Loucy (cell line): ENCODE measurements at regions not wholly inside any gene's neighbourhood (a gene's known extent, or its start where the extent isn't known, plus 50 kb on each side); places are given as distances from the start of the nearest gene placed in this dataset.

ENCODE experiments used
- H2AFZ ChIP-seq: fragments of 200-600 bp; sonication (generic); 2 replicates; pipeline ENCODE4 v1.6.0; 2016; ENCODE audit warnings: antibody characterized with exemption, mild to moderate bottlenecking, low read length, moderate library complexity
- H3F3A ChIP-seq: fragments of 200-600 bp; 2 replicates; pipeline ENCODE4 v1.6.0; 2016; ENCODE audit warnings: antibody characterized with exemption, low read depth, mild to moderate bottlenecking
- H3K27me3 ChIP-seq: fragments of 200-600 bp; sonication (generic); 2 replicates; pipeline ENCODE4 v1.6.1; 2014; ENCODE audit warnings: low read length, mild to moderate bottlenecking; ENCODE audit not compliant: insufficient read depth, poor library complexity, severe bottlenecking
- H3K36me3 ChIP-seq: fragments of 200-600 bp; sonication (generic); 2 replicates; pipeline ENCODE4 v1.6.1; 2016; ENCODE audit warnings: low read length; ENCODE audit not compliant: insufficient read depth
- H3K4me1 ChIP-seq: fragments of 200-600 bp; sonication (generic); 2 replicates; pipeline ENCODE4 v1.5.1; 2014; ENCODE audit warnings: low read length, mild to moderate bottlenecking; ENCODE audit not compliant: insufficient read depth, poor library complexity, severe bottlenecking
- H3K4me2 ChIP-seq: fragments of 200-600 bp; sonication (generic); 2 replicates; pipeline ENCODE4 v1.6.0; 2014; ENCODE audit warnings: antibody characterized with exemption, low read length, low read depth, mild to moderate bottlenecking; ENCODE audit not compliant: poor library complexity, severe bottlenecking
- H3K4me3 ChIP-seq: fragments of 200-600 bp; sonication (generic); 2 replicates; pipeline ENCODE4 v1.5.1; 2014; ENCODE audit warnings: low read length, mild to moderate bottlenecking, mixed read lengths; ENCODE audit not compliant: poor library complexity, severe bottlenecking
- H3K79me2 ChIP-seq: fragments of 200-600 bp; sonication (generic); 2 replicates; pipeline ENCODE4 v1.6.1; 2014; ENCODE audit warnings: low read length; ENCODE audit not compliant: insufficient read depth
- H3K9ac ChIP-seq: fragments of 200-600 bp; sonication (generic); 2 replicates; pipeline ENCODE4 v1.6.0; 2014; ENCODE audit warnings: mild to moderate bottlenecking, low read depth, low read length, moderate library complexity; ENCODE audit not compliant: poor library complexity, severe bottlenecking
- H3K9me2 ChIP-seq: fragments of 200-600 bp; sonication (generic); replicated peaks from 2 replicates; pipeline ENCODE4 v1.6.1; 2016; ENCODE audit warnings: low read depth, low read length, mixed read lengths
- H3K9me3 ChIP-seq: fragments of 200-600 bp; sonication (generic); 2 replicates; pipeline ENCODE4 v1.6.1; 2014; ENCODE audit warnings: mild to moderate bottlenecking, antibody characterized with exemption, low read length, low read depth; ENCODE audit not compliant: insufficient read depth
- H4K20me1 ChIP-seq: fragments of 200-600 bp; sonication (generic); 2 replicates; pipeline ENCODE4 v1.6.0; 2014; ENCODE audit warnings: antibody characterized with exemption, low read length, mild to moderate bottlenecking; ENCODE audit not compliant: insufficient read depth, poor library complexity, severe bottlenecking
- CTCF ChIP-seq: fragments of 200-600 bp; sonication (generic); conservative IDR thresholded peaks from 2 replicates; pipeline ENCODE4 v1.5.1; 2014; ENCODE audit warnings: mild to moderate bottlenecking, antibody characterized with exemption, low read length
- EZH2phosphoT487 ChIP-seq: fragments of 200-600 bp; IDR thresholded peaks from 2 replicates; pipeline ENCODE4 v1.6.1; 2018; ENCODE audit warnings: antibody characterized with exemption, mild to moderate bottlenecking, moderate library complexity, borderline replicate concordance

GRCh38 chr14:82441270-82441669 is 907.6 kb upstream of the SEL1L start:
- Histone ChIP-seq H3F3A (no peaks in the 10 kb centered on the region), H3K9me3 (no peaks in the 10 kb centered on the region), H3K9ac (no peak overlapping the region)

GRCh38 chr14:82445810-82446570 is 912.3 kb upstream of the SEL1L start:
- H3F3A ChIP-seq, result no peaks in the 10 kb centered on the region
- no peaks in the 10 kb centered on the region for H3K36me3 ChIP-seq
- no peak overlapping the region for H3K4me3 ChIP-seq
- no peaks in the 10 kb centered on the region for H3K9me3 ChIP-seq
- H3K9me2 ChIP-seq, result no peaks in the 10 kb centered on the region
- no peaks in the 10 kb centered on the region for H4K20me1 ChIP-seq
- no peak overlapping the region for H2AFZ ChIP-seq
- TF ChIP-seq CTCF, result no peak
- no peak overlapping the region for H3K4me2 ChIP-seq
- H3K9ac ChIP-seq, result no peak overlapping the region
- no peaks in the 10 kb centered on the region for H3K4me1 ChIP-seq
- no peaks in the 10 kb centered on the region for H3K27me3 ChIP-seq
- no peaks in the 10 kb centered on the region for H3K79me2 ChIP-seq

More at GRCh38 chr14:82441270-82441669, 907.6 kb upstream of the SEL1L start:
- TF ChIP-seq CTCF (no peak), EZH2phosphoT487 (no peak)
- no peak overlapping the region for H2AFZ ChIP-seq
- H3K36me3 ChIP-seq, result no peaks in the 10 kb centered on the region
- H3K27me3 ChIP-seq, result no peaks in the 10 kb centered on the region
- no peaks in the 10 kb centered on the region for H3K79me2 ChIP-seq
- H3K4me1 ChIP-seq, result no peaks in the 10 kb centered on the region
- H3K4me2 ChIP-seq, result no peak overlapping the region
- H3K4me3 ChIP-seq, result no peak overlapping the region
- no peaks in the 10 kb centered on the region for H4K20me1 ChIP-seq
- H3K9me2 ChIP-seq, result no peaks in the 10 kb centered on the region

GRCh38 chr14:82447586-82447985 is 913.9 kb upstream of the SEL1L start:
- H2AFZ ChIP-seq, result no peak overlapping the region

More at GRCh38 chr14:82447586-82447985, 913.9 kb upstream of the SEL1L start:
- no peaks in the 10 kb centered on the region for H3K9me3 ChIP-seq
- no peak overlapping the region for H3K9ac ChIP-seq
- H4K20me1 ChIP-seq, result no peaks in the 10 kb centered on the region
- no peaks in the 10 kb centered on the region for H3K79me2 ChIP-seq
- no peaks in the 10 kb centered on the region for H3K27me3 ChIP-seq
- no peaks in the 10 kb centered on the region for H3K9me2 ChIP-seq
- H3K36me3 ChIP-seq, result no peaks in the 10 kb centered on the region
- H3K4me1 ChIP-seq, result no peaks in the 10 kb centered on the region
- TF ChIP-seq CTCF, result no peak
- TF ChIP-seq EZH2phosphoT487, result no peak
- no peak overlapping the region for H3K4me3 ChIP-seq
- H3K4me2 ChIP-seq, result no peak overlapping the region
- H3F3A ChIP-seq, result no peaks in the 10 kb centered on the region
